Heart left ventricle (tissue), 16 donors: ENCODE measurements at regions not wholly inside any gene's neighbourhood (a gene's known extent, or its start where the extent isn't known, plus 50 kb on each side); places are given as distances from the start of the nearest gene placed in this dataset.
"Not testable (repeated sequence)": the region's sequence is repeated elsewhere in the genome, so short reads cannot be mapped to it uniquely, and the experiment has no call there.

Experiments used
- ATAC-seq, 4 donors: fragments of 200-7000 bp; cut with Tn5 transposase; one replicate each; pipeline ENCODE4 v1.9.1; 2020 to 2022; ENCODE audit warnings: moderate library complexity in 4 of 4, mild to moderate bottlenecking in 3 of 4, moderate number of reproducible peaks in 1 of 4
- DNase-seq, 5 donors: peaks; one replicate each; pipeline ENCODE4 v3.0.0-alpha.2; 2020
- H3K27ac ChIP-seq, 12 donors: fragments of 200-600 bp; sonication (generic) in 4 of 12; one replicate each; pipeline versions ENCODE4 v1.5.0 to v1.8.0; 2016 to 2022; ENCODE audit warnings: mild to moderate bottlenecking in 2 of 12
- H3K27me3 ChIP-seq, 9 donors: fragments of 200-600 bp; sonication (generic) in 2 of 9; one replicate each; pipeline versions ENCODE4 v1.5.1 to v1.8.0; 2016 to 2022; ENCODE audit warnings: mild to moderate bottlenecking in 3 of 9
- H3K36me3 ChIP-seq, 9 donors: fragments of 200-600 bp; sonication (generic) in 2 of 9; one replicate each; pipeline versions ENCODE4 v1.5.0 to v1.8.0; 2018 to 2022; ENCODE audit warnings: mild to moderate bottlenecking in 2 of 9
- H3K4me1 ChIP-seq, 12 donors: fragments of 200-600 bp; sonication (generic) in 4 of 12; one replicate each; pipeline versions ENCODE4 v1.5.0 to v1.8.0; 2016 to 2022; ENCODE audit warnings: mild to moderate bottlenecking in 3 of 12
- H3K4me3 ChIP-seq, 12 donors: fragments of 200-600 bp; sonication (generic) in 4 of 12; one replicate each; pipeline versions ENCODE4 v1.5.0 to v1.8.0; 2017 to 2022; ENCODE audit warnings: mild to moderate bottlenecking in 9 of 12, moderate library complexity in 4 of 12
- H3K9me3 ChIP-seq, 12 donors: fragments of 200-600 bp; sonication (generic) in 4 of 12; one replicate each; pipeline versions ENCODE4 v1.5.0 to v1.8.0; 2016 to 2022; ENCODE audit warnings: mild to moderate bottlenecking in 1 of 12
- POLR2A ChIP-seq, 2 donors: fragments of 450-650 bp; IDR thresholded peaks; one replicate each; pipeline ENCODE4 v1.6.1; 2017; ENCODE audit warnings: antibody characterized with exemption in 2 of 2, mild to moderate bottlenecking in 2 of 2, moderate library complexity in 2 of 2
- WGBS, 4 donors: extraction: QIAGEN DNeasy Blood & Tissue Kit in 2 of 4; methylation state at CpG; one replicate each; pipeline versions ENCODE4 v1.1.5 to v1.1.7; 2013 to 2018; 5-methylcytosine and 5-hydroxymethylcytosine counted together
- intact Hi-C, 10 donors: fragments of 100-400 bp; cut with DNase I; formaldehyde crosslinking; loops; one replicate each; pipeline versions ENCODE4 v1.11.1 to v1.14.2; 2022
- TF ChIP-seq, protein P1 (sequence below), 12 donors: fragments of 200-600 bp; sonication (generic) in 4 of 12; IDR thresholded peaks; one replicate each; pipeline versions ENCODE4 v1.5.0 to v1.8.0; 2018 to 2022; ENCODE audit warnings: antibody characterized with exemption in 12 of 12, mild to moderate bottlenecking in 5 of 12
- donor health status: ischemic (EF 13 %, LVEDD 7.1; RV severe dilation, severe dysfunction).
- donor health status: healthy with polysubstance abuse.
- donor health status: DM: no; HTN: yes; CAD: no.
- donor health status: DM: no; HTN: no; CAD: no.
- donor health status: ischemic (EF 25% LVEDD 6.9; RV normal size, moderate dysfunction).
- donor health status: ischemic (EF 25% LVEDD 5.7; RV mildly dilated, moderate dysfunction).
- donor health status: healthy.
- donor health status: DM: yes; HTN: yes; CAD: no.
- donor health status: ischemic (EF 35%, LVEDD 5.7; RV mildly dilated, moderate dysfunction).
- donor health status: nonischemic (EF 11% LVEDD 7.7; RV severe dilation, severe dysfunction).
- donor health status: DM: yes; HTN: yes; CAD: no.
- donor health status: PGD.
- donor health status: ischemic (EF 29% LVEDD 5.4; RV normal size, mild dysfunction).
- donor health status: nonischemic (EF 23%, LVEDD 6.1; RV moderate dilation, normal function).

DNA sequence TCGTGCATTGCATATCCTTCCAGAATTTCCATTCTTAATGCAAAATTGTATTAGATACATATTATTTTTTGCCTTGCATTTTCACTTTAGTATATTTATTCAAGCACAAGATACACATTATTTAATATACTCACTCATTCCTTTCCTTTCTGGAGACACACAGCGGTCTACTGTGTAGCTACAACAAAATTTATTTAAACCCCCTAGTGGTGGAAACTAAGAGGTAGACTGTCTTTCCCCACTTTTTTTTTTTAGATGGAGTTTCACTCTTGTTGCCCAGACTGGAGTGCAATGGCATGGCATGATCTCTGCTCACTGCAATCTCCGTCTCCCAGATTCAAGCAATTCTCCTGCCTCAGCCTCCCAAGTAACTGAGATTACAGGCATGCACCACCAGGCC is 2040.3 kb upstream of the PCDH20 start:
- 89 to 92% (median 90%) methylated on average over 3 of the region's 3 CpGs for WGBS, 4 donors
- no peaks in the 10 kb centered on the region for H3K9me3 ChIP-seq
- no peak for ATAC-seq
- DNase-seq = no peak
- no peaks in the 10 kb centered on the region for H3K36me3 ChIP-seq
- no peak for TF ChIP-seq POLR2A (IDR thresholded peaks at IDR 0.05)
- TF ChIP-seq, protein P1, sequence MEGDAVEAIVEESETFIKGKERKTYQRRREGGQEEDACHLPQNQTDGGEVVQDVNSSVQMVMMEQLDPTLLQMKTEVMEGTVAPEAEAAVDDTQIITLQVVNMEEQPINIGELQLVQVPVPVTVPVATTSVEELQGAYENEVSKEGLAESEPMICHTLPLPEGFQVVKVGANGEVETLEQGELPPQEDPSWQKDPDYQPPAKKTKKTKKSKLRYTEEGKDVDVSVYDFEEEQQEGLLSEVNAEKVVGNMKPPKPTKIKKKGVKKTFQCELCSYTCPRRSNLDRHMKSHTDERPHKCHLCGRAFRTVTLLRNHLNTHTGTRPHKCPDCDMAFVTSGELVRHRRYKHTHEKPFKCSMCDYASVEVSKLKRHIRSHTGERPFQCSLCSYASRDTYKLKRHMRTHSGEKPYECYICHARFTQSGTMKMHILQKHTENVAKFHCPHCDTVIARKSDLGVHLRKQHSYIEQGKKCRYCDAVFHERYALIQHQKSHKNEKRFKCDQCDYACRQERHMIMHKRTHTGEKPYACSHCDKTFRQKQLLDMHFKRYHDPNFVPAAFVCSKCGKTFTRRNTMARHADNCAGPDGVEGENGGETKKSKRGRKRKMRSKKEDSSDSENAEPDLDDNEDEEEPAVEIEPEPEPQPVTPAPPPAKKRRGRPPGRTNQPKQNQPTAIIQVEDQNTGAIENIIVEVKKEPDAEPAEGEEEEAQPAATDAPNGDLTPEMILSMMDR (IDR thresholded peaks at IDR 0.05) = no peak
- intact Hi-C loops = no loop called here
- no peak overlapping the region for H3K27ac ChIP-seq
- no peaks in the 10 kb centered on the region for H3K4me1 ChIP-seq
- H3K27me3 ChIP-seq = no peaks in the 10 kb centered on the region
- no peak overlapping the region for H3K4me3 ChIP-seq

- H3K27me3 ChIP-seq = no peaks in the 10 kb centered on the region
- no peaks in the 10 kb centered on the region for H3K36me3 ChIP-seq
- H3K4me3 ChIP-seq = no peak overlapping the region
- intact Hi-C loops = no loop called here
- no peaks in the 10 kb centered on the region for H3K9me3 ChIP-seq
- no peak for DNase-seq
- no peak overlapping the region for H3K27ac ChIP-seq
- WGBS, 4 donors = 35 to 43% (median 40%) methylated on average over 1 of the region's 1 CpG
- no peak for TF ChIP-seq POLR2A (IDR thresholded peaks at IDR 0.05)
- TF ChIP-seq, protein P1 (IDR thresholded peaks at IDR 0.05) = no peak
- no peaks in the 10 kb centered on the region for H3K4me1 ChIP-seq
- ATAC-seq = no peak
Measured at GRCh38 chr13:63449550-63449949, 2033.9 kb upstream of the PCDH20 start.

DNA sequence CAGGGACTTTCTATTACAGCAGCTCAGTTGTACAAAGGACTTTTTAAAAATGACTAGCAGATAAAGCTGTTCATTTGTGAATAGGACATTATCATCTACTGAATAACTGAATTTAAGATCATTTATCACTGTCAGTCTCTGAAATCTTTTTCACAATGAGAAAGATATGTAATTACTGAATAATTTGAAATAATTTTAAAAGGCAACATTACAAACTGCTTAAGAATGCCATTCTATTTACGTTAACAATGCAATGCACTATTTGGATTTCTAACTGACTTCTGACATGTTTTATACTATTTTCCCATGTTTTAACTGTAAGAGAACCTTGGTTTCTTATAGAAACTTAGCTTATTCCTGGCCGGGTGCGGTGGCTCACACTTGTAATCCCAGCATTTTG is 2033.0 kb upstream of the PCDH20 start:
- DNase-seq (no peak), ATAC-seq (no peak)
- Histone ChIP-seq H3K36me3 (no peaks in the 10 kb centered on the region), H3K27me3 (no peaks in the 10 kb centered on the region), H3K4me3 (no peak overlapping the region), H3K4me1 (no peaks in the 10 kb centered on the region), H3K9me3 (no peaks in the 10 kb centered on the region), H3K27ac (no peak overlapping the region)
- WGBS, 4 donors = 79 to 87% (median 83%) methylated on average over 3 of the region's 3 CpGs
- intact Hi-C loops = no loop called here
- TF ChIP-seq POLR2A (IDR thresholded peaks at IDR 0.05) = no peak
- TF ChIP-seq, protein P1 (IDR thresholded peaks at IDR 0.05) = no peak

GRCh38 chr13:63446329-63446728 is 2030.7 kb upstream of the PCDH20 start:
- Histone ChIP-seq H3K27ac (no peak overlapping the region), H3K36me3 (no peaks in the 10 kb centered on the region), H3K27me3 (no peaks in the 10 kb centered on the region), H3K4me1 (no peaks in the 10 kb centered on the region), H3K9me3 (no peaks in the 10 kb centered on the region), H3K4me3 (no peak overlapping the region)
- ATAC-seq (no peak), DNase-seq (no peak)
- intact Hi-C loops = no loop called here
- TF ChIP-seq, protein P1 (IDR thresholded peaks at IDR 0.05) = no peak
- TF ChIP-seq POLR2A (IDR thresholded peaks at IDR 0.05) = no peak
- WGBS, 4 donors = 73 to 77% (median 73%) methylated on average over 6 of the region's 6 CpGs

GRCh38 chr13:63444225-63444624 is 2028.6 kb upstream of the PCDH20 start:
- H3K27me3 ChIP-seq, ATAC-seq, H3K36me3 ChIP-seq, H3K4me3 ChIP-seq, DNase-seq, intact Hi-C loops, H3K27ac ChIP-seq, H3K9me3 ChIP-seq, H3K4me1 ChIP-seq: not testable (repeated sequence)
- WGBS, 4 donors = 76 to 83% (median 79%) methylated on average over 3 of the region's 3 CpGs
